HepG2 (cell line): ENCODE measurements at regions not wholly inside any gene's neighbourhood (a gene's known extent, or its start where the extent isn't known, plus 50 kb on each side); places are given as distances from the start of the nearest gene placed in this dataset.

ENCODE experiments used
- ATF2 ChIP-seq: sonication (generic); formaldehyde crosslinking; IDR thresholded peaks from 2 replicates; pipeline ENCODE4 v1.4.0; 2020; ENCODE audit warnings: missing genetic modification reagents
- CEBPZ ChIP-seq: IDR thresholded peaks from 2 replicates; pipeline ENCODE4 v1.6.1; 2012; ENCODE audit warnings: low read length, improper control_type of control experiment
- CTCF ChIP-seq: sonication (generic); formaldehyde crosslinking; IDR thresholded peaks from 2 replicates; pipeline ENCODE4 v1.5.0; 2020; ENCODE audit warnings: mild to moderate bottlenecking, missing genetic modification reagents, moderate library complexity
- ESRRA ChIP-seq: sonication (generic); formaldehyde crosslinking; IDR thresholded peaks from 2 replicates; pipeline ENCODE4 v1.5.1; 2020; ENCODE audit warnings: mild to moderate bottlenecking, low read depth, missing genetic modification reagents
- KIAA2018 ChIP-seq: sonication (generic); formaldehyde crosslinking; IDR thresholded peaks from 2 replicates; pipeline ENCODE4 v1.5.0; 2020; ENCODE audit warnings: mild to moderate bottlenecking, missing genetic modification reagents, borderline replicate concordance
- MLX ChIP-seq: IDR thresholded peaks from 2 replicates; pipeline ENCODE4 v1.6.1; 2016
- PHF8 ChIP-seq: sonication (generic); formaldehyde crosslinking; IDR thresholded peaks from 2 replicates; pipeline ENCODE4 v1.5.0; 2020; ENCODE audit warnings: missing genetic modification reagents
- RBAK ChIP-seq: sonication (generic); formaldehyde crosslinking; IDR thresholded peaks from 2 replicates; pipeline ENCODE4 v1.5.1; 2020; ENCODE audit warnings: mild to moderate bottlenecking, missing genetic modification reagents
- TBL1XR1 ChIP-seq: fragments of 150-350 bp; IDR thresholded peaks from 2 replicates; pipeline ENCODE4 v1.6.1; 2014; ENCODE audit warnings: borderline replicate concordance, low read length; ENCODE audit not compliant: partially characterized antibody
- TFAP4 ChIP-seq: sonication (generic); IDR thresholded peaks from 2 replicates; pipeline ENCODE4 v1.6.1; 2016; ENCODE audit warnings: low read depth, borderline replicate concordance
- ZNF724P ChIP-seq: sonication (generic); formaldehyde crosslinking; IDR thresholded peaks from 2 replicates; pipeline ENCODE4 v1.8.0; 2022; ENCODE audit warnings: missing genetic modification reagents, borderline replicate concordance
- ZSCAN9 ChIP-seq: IDR thresholded peaks from 2 replicates; pipeline ENCODE4 v1.6.1; 2016; ENCODE audit warnings: borderline replicate concordance

GRCh38 chr20:40175296-40175695 lies 513.7 kb downstream of the MAFB start:
- no peak for TF ChIP-seq MLX (CRISPR knock-in tag)
- no peak for TF ChIP-seq ATF2 (CRISPR knock-in tag)
- no peak for TF ChIP-seq ESRRA (CRISPR knock-in tag)
- no peak for TF ChIP-seq TFAP4
- TF ChIP-seq CEBPZ = no peak
- TF ChIP-seq KIAA2018 = no peak
- no peak for TF ChIP-seq ZSCAN9 (CRISPR knock-in tag)
- no peak for TF ChIP-seq PHF8 (CRISPR knock-in tag)
- TF ChIP-seq CTCF (CRISPR knock-in tag) = no peak
- no peak for TF ChIP-seq RBAK (CRISPR knock-in tag)
- no peak for TF ChIP-seq ZNF724P
- TF ChIP-seq TBL1XR1 = no peak
